GM12874 (cell line): ENCODE measurements at regions not wholly inside any gene's neighbourhood (a gene's known extent, or its start where the extent isn't known, plus 50 kb on each side); places are given as distances from the start of the nearest gene placed in this dataset.

Experiments
- TF ChIP-seq, protein P1 (sequence below): IDR thresholded peaks from 2 replicates; pipeline ENCODE4 v1.5.1; 2011; ENCODE audit warnings: low read depth, mild to moderate bottlenecking, control low read depth, low read length, moderate library complexity; ENCODE audit not compliant: insufficient read depth

GRCh38 chr17:72412650-72413076 lies 291.8 kb downstream of the SOX9 start:
- TF ChIP-seq, protein P1, sequence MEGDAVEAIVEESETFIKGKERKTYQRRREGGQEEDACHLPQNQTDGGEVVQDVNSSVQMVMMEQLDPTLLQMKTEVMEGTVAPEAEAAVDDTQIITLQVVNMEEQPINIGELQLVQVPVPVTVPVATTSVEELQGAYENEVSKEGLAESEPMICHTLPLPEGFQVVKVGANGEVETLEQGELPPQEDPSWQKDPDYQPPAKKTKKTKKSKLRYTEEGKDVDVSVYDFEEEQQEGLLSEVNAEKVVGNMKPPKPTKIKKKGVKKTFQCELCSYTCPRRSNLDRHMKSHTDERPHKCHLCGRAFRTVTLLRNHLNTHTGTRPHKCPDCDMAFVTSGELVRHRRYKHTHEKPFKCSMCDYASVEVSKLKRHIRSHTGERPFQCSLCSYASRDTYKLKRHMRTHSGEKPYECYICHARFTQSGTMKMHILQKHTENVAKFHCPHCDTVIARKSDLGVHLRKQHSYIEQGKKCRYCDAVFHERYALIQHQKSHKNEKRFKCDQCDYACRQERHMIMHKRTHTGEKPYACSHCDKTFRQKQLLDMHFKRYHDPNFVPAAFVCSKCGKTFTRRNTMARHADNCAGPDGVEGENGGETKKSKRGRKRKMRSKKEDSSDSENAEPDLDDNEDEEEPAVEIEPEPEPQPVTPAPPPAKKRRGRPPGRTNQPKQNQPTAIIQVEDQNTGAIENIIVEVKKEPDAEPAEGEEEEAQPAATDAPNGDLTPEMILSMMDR = no peak

DNA sequence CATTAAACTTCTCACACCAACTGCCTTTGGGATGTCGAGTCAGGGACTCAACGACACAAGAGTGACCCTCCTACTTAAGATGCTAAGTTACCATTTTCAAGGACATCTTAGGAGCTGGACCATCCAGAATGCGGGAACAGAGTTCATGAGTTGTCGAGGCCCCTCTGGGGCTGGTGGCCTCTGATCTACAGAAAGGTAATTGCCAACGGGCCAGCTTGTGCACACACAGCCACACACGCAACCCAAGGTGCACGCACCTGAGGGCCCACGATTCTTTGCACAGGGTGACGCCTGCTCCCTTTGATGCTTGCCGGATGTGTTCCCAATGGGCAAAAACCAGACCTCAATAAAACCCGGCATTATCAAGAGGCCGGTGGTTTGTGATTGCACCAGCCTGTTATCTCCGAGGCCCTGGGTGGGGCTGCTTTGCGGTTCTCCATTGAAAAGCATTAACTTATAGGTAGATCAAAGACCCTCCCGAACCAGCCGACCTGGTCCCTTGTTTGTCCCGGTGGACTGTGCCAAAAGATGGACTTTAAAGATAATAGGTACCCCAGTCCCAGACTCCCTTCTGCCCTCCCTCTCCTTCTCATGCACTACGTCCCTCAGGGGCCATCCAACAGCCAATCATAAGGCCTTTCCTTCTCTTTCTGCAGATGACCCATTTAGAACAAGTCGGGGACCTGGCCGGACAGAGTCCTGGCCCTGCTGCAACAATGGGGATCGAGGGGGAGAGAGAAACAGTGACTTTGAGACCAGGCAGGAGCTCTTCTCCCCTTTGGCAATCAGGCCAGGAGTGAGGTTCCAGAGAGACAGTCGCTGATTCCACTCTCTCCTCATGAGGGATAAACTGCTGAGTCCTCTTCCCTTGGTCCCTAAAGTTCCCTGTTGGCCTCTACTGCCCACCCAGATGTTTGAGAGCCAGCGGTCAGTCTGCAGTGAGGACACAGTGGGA lies 292.5 kb downstream of the SOX9 start:
- TF ChIP-seq, protein P1 = no peak

- TF ChIP-seq, protein P1 = no peak
Observed at GRCh38 chr17:72414032-72414396, 293.2 kb downstream of the SOX9 start.

DNA sequence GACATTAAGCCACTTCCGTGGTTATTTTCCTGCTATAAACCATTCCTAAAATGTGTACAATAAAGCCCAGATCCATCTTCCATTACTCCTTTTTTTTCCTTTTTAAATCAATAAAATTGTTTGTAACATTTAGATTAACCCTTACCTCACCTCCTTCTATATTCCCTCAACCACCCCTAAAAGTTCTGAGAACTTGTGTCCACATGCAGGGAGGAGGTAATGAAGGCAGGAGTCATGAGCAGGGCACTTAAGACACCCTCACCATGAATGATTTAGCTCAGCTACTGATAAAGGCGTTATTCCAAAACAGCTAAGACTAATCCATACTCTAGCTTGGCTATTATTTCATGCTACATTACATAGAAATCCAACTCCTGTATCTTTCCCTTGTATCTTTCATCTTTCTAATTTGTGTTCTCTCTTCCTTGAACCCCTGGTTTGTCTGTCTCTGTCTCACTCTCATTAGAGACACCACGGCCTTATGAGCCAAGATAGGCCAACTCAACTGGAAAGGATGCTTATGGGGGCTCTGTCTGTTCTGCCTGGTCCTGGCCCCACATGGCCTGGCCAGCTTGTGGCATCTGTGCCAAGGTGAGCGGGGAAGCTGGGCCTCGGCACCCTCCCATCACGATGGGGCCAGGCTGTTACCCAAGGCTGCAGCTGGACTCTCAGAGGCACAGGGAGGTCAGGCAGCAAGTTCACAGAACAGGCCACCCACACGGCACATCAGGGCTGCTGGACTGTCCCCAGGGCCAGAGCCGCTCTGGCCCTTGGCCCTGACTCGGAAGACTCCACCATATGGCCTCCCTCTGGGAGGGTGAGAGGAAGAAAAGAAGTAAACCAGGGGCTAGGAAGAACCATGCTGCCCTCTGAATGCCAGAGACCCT lies 294.4 kb downstream of the SOX9 start:
- TF ChIP-seq, protein P1 = no peak

DNA sequence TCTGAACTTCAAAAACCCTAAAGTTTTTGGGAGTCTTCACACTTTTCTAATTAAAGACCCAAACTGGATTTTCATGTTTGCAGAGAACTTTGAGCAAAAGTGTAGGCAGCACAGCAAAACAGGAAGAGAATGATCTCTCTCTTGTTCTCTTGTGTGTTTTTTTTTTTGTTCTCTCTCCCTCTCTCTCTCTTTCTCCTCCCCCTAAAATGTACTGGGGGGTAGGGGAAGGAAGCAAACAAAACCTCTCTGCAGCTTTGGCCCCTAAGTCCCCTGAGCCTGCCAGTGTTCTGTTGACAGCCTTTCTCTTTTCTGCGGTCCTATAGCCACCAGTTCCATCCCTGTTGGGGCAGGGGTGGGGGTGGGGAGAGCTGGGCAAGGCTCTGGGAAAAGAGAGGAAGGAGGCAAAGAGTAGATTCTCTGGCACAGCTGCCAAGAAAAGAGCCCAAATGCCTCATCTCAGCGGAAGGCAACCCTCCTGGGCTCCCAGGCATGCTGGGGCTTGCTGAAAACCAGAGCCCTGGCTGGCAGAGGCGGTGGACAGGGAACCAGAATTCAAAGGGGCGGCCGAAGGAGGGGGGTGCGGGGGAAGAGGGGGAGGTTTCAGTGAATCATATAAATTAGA lies 295.3 kb downstream of the SOX9 start:
- TF ChIP-seq, protein P1 = no peak

- TF ChIP-seq, protein P1 = no peak
Observed at GRCh38 chr17:72416905-72417304, 296.1 kb downstream of the SOX9 start.

DNA sequence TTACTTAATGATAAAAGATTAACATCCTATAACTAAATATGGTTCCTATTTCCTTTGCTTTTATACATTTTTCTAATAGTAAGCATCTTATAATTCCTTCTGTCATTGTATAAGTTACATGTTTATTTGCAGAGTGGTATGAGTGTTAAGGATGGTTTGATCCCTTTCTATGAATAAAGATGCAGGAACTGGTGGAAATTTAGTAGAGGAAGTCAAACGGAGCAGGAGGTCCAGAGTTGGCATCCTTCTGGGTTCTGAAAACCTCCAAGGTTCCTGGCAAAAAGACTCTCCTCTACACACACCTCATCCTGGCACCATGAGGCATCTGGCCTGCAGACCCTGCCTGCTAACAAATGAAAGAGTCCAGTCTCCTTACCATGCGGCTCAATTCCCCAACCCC lies 296.8 kb downstream of the SOX9 start:
- TF ChIP-seq, protein P1 = no peak
